GM19395 (cell line): ENCODE measurements at regions not wholly inside any gene's neighbourhood (a gene's known extent, or its start where the extent isn't known, plus 50 kb on each side); places are given as distances from the start of the nearest gene placed in this dataset.
A peak's percentile ranks its signal among the peaks of the same experiment; 100 is the strongest.

Experiments used
- ATAC-seq: cut with Tn5 transposase; IDR thresholded peaks from one replicate; pipeline ENCODE4 v1.9.1; 2021; ENCODE audit warnings: mild to moderate bottlenecking, moderate library complexity; ENCODE audit not compliant: unreplicated experiment

GRCh38 chr10:77710759-77711682 lies 73.4 kb upstream of the KCNMA1 start:
- ATAC-seq: peak; percentile 92

GRCh38 chr10:77710081-77710551 lies 72.5 kb upstream of the KCNMA1 start:
- ATAC-seq: no peak

- ATAC-seq: no peak
Measured at GRCh38 chr10:77707570-77707969, 70.0 kb upstream of the KCNMA1 start.

- ATAC-seq: no peak
Measured at GRCh38 chr10:77702166-77702565, 64.6 kb upstream of the KCNMA1 start.

- no peak for ATAC-seq
Measured at GRCh38 chr10:77700086-77700485, 62.5 kb upstream of the KCNMA1 start.

- no peak for ATAC-seq
Measured at GRCh38 chr10:77699080-77699645, 61.6 kb upstream of the KCNMA1 start.

- ATAC-seq: no peak
Measured at GRCh38 chr10:77698267-77698931, 60.8 kb upstream of the KCNMA1 start.

GRCh38 chr10:77696584-77696983 lies 59.0 kb upstream of the KCNMA1 start:
- ATAC-seq: no peak

- ATAC-seq: no peak
Measured at GRCh38 chr10:77695186-77695585, 57.6 kb upstream of the KCNMA1 start.

GRCh38 chr10:77692782-77693181 lies 55.2 kb upstream of the KCNMA1 start:
- ATAC-seq: no peak

- no peak for ATAC-seq
Measured at GRCh38 chr10:77689339-77689738, 51.7 kb upstream of the KCNMA1 start.

- no peak for ATAC-seq
Measured at GRCh38 chr10:77687621-77688020, 50.0 kb upstream of the KCNMA1 start.
